DMS153 (cell line): ENCODE measurements at regions not wholly inside any gene's neighbourhood (a gene's known extent, or its start where the extent isn't known, plus 50 kb on each side); places are given as distances from the start of the nearest gene placed in this dataset.

ENCODE experiments used
- DNase-seq: peaks from one replicate; lab custom pipeline; 2025; lab: John Stamatoyannopoulos, UW

DNA sequence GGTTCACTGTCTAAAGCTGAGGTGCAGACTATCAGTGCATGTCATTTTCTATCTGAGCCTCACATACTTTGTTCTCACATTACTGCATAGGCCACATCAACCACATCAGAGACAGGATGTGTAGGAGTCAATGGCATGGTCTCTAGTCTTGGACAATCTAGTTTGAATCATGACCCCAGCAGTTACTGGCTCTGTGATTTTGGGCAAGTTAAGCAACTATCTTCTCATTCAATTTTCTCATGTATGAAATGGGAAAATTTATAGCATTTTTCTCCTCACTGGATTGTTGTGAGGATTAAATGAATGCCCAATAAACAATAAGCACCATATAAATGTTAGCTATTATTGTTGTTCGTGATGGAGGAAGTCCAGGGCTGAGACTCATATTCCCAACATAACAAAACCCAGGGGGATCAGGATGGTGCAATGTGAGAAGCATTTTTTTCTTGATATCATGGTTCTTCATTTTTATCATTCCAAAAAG, 432.6 kb downstream of the LRIG3 start:
- DNase-seq, result no peak

DNA sequence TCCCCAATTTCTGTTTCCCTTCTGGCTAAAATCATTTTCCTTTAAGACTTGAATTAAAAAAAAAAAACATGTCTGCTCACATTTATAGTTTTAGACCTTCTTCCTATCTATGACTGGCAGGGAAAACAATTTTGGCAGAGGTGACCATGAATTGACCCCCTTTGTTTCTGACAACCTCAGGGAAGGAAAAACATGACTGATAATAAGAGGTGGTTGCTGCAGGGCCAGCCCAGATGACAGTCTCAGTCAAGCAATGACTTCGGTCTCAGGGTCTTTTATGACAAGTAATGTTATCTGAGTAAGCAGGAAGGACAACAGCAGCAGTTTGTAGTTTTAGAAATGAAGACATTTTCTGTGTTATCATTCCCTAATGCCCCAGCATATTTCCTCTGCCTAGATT, 430.9 kb downstream of the LRIG3 start:
- no peak for DNase-seq

DNA sequence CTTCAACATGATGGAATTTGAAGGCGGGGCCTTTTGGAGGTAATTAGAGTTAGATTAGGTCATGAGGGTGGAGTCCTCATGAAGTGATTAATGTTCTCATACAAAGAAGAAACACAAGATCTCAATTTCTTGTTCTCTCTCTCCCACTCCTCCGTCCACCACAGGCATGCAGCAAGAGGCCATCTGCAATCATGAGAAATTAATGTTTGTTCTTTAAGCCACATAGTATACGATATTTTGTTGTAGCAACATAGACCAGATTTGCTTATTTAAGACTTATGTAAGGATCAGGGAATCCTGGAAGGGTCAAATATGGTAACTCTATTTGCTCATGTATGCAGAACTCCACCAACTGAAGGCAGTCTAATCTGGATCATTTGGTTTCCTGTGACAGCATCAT, 429.0 kb downstream of the LRIG3 start:
- DNase-seq, result no peak

DNA sequence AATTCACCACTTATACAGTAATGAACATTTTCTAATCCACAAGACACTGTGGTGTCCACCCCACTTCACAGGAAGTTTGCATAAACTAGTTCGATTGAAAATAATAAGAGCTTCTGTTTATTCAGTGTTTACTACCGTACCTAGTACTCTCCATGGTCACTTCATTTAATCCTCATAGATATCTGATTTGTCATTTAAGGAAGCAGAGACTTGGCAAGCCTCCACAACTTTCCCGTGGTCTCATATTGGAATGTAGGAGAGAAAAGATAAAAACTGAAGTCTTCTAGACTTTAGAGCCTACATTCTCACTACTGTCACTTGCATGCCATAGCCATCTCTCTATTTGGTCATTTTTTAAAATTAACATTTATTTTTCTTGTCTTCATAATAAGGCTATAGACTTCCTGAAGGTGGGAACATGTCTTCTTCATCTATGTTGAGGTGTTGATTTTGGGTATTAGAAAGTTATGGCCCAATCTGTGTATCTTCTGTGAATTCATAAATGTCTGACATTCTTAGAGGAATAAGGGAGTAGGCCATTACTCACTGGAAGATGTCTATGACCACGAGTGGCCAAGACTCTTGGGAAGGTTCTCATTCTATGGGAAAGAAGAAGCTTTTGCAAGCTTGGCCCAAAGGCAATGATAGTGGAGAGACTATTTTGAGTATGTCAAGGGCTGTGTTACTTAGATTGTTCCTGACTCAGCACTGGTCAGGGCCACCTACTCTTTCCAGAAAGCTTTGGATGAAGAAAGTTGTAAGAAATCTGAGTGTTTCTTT, 423.7 kb downstream of the LRIG3 start:
- no peak for DNase-seq

DNA sequence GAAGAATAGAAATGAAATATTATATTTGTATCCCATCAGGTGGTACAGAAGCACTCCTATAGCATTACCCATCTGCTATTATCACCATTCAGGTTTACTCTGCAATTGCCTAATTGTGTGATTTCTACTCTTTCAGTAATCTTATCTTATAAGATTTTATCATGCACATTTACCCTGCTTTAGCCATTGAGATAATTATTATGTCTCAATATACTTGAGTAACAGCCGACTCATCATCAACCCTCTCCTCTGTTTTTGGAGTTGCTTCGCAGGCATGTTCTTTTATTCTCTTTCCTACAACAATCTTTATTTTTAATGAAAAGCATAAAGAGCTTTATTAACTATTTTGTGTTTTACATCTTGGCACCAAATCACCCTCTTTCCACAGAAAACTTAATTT, 419.9 kb downstream of the LRIG3 start:
- DNase-seq, result no peak

DNA sequence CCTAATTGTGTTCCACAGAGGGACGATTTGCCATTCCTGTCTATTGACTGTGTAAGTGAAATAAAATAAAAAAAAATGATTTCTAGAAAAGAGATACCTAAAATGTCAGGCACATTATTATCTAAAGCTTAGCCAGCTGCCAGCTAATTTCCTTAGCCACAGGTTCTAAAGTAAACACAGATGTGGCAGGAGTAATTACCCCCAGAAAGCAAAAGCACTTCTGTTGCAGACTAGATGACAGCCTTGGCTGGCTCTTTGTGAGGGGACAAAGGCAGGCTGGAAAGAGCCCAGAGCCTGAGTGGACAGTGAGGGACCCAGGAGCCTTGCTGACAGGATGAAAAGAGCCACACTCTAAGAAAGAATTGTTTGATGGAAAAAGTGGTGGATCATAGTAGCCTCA, 418.1 kb downstream of the LRIG3 start:
- DNase-seq, result peak; percentile 81

DNA sequence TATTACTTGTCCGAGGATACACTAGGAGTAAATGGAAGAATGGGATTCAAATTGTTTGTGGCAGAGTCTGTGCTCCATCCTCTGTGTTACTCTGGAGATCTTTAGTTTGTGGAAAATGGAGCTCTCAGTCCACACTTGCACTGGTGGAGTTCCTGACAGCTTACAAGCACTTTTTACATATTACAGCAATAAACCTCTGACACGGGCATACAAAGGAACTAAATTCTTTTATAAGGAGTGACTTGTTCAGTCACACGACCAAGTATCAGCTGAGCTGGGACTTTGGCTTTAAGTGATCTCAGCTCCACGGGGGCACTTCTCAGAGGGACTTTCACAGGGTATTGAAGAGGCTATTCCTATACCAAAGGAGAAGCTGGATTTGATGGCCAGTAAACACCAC, 417.5 kb downstream of the LRIG3 start:
- no peak for DNase-seq

DNA sequence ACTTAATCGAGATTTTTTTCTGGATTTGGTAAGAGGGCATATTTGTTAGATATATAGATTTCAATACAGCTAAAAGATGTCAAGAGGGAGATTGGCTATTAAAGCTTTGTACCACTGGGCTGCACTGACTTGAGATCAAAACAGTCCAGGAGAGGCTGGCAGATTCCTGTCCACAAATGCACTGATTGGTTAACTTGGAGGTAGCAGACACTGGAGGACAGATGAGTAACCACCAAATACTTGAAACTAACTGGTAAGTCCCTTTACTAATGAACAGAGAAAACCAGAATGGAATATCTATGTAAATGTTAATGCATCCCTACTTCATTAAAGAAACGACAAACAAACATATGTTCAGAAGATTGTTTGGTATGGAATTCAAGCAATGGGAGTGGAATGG, 416.6 kb downstream of the LRIG3 start:
- no peak for DNase-seq

DNA sequence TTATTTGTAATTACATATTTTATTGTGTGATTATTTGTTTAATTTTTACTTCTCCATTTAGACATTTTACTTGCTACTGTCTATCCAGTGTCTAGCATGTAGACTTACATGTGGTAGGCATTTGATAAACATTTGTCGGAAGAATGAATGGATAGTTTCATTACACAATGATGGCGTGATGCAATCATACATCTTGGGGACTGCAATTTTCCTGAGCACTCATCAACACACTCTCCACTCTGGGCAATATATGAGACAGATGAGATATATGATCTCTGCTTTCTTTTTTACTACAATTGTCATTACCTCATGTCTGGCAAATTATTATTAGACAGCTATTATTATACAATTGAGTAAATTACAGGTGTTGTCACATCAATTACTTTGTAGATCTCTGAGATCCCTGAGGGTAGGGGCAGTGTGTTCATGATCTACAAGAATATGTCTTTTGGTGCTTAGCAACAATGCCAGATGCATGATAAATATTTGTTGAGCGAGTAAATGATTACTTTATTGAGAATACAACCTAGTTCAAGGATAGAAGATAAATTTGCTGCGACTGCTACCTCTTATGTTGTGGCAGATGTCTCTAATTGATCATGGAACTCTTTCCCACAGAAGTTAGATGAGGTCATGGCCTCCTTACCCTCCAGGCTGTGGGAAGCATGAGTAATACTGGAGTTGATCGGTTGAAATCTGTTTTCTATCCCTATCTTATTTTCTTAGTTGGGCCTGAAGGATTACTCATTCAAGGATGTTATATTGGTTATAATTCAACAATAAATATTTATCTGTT, 416.0 kb downstream of the LRIG3 start:
- peak; percentile 86 for DNase-seq

DNA sequence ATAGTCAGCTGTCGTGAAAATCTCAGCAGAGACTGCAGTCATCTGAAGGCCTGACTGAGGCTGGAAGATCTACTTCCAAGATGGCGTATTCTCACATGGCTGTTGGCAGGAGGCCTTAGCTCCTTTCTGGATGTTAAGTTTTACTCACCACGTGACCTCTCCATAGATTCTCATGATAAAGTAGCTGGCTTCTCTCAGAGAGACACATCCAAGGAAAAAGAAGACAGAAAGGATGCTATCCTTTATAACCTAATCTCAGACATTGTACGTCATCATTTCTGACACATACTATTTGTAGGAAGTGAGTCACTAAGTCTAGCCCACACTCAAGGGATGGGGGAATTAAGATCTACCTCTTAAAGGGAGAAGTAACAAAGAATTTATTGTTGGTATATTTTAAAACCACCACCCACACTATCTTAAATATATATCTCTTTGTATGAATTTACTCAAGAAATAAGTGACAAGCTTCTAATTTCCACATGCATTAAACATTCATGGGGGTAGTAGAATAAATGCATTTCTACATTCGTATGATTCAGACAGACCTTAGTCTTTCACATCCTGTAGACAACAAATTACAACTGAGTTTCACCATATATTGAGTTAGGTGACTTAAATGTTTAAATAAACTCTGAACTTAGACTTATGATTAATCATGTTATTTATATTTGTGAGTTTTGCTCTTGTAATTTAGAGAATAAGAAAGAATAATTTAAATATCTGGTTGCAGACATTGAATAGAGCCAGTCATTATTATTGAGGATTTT, 411.0 kb downstream of the LRIG3 start:
- DNase-seq, result no peak

DNA sequence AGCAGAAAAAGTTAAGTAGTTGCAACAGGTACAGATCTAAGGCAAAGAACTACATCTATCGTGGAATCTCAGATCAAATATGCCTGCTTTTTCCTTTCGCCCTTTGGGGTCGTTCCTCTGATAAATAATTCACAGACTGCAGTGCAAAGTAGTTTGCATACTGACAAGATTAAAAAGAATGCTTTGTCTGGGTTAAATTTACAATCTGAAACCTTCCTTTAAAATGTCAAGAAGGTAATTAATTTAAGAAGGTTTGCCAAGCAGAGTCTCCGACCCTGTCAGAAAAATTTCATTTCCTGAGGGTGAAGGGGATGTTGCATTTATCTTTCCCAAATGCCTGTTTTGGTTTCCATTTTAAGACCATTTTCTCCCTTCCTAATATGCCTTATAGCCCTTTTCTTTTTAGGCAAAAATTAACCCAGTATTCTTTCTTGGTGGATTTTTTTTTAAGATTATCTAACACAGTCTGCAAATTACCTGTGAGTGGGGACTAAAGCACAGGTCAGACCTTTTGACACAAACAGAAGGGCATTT, 406.9 kb downstream of the LRIG3 start:
- no peak for DNase-seq

DNA sequence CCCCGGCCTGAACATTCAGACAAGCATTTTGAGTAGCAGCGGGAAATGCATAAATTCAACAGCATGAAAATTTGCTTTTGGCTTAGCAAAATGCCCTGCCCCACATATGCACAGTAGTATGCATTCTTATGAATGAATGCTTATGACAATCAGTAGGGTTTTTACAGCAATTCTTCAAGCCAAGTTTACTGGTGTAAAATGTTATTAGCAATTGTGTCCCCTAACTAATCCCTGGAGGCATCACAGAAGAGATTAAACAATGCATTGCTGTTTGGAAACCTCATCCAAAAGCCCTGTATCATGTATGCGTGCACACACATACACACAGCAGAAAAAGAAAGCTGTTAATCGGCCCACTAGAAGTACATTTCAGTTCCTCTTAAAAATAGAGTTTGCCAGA, 406.5 kb downstream of the LRIG3 start:
- DNase-seq, result no peak

DNA sequence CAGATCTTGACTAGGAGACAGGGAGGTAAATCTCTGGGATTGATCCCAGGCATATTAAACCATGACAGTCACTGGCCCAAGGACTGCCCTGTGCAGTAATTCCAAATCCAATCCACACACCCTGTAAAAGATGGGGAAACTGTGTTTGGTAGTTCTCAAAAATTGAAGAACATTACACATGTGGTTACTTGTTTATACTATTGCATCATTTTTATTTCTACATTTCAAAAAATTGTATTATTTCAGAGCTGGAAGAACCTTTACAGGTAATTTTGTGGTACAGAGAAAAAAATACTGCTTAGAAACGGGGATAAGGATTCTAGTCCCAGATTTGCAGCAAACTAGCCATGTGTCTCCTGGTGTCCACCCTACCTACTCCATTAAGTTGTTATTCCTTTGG, 400.5 kb downstream of the LRIG3 start:
- no peak for DNase-seq

DNA sequence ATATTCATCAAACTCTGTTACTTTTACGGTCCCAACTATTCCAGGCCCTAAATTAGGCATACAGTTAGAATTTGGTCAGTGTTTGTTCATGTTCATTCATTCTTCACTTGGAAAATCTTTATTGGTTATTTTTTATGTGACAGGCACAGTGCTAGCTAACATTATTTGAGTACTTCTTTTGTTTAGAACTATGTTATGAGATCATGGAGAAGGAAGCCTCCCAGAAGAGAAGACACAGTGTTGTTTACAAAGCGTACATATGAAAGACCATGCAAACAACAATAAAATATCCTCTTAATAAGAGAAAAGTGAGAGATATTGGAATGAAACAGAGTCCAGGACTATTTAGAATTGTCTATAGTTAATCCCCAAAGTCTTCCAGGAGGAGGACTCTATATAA, 399.2 kb downstream of the LRIG3 start:
- no peak for DNase-seq

DNA sequence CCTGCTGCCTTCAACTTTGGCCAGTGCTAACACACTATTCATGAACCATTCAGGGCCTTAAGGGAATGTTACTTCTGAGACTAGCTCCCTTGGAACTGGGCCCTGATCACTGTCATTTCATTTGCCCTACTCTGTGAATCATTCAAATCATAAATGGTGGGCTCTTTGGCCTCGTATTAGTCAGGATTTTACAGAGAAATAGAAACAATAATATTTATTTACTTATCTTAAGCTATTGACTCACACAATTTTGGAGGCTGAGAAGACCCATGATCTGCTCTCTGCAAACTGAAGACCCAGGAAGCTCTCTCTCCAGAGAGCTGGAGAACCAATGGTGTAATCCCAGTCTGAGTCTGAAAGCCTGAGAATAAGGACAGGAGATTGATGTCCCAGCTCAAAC, 398.5 kb downstream of the LRIG3 start:
- DNase-seq, result no peak

DNA sequence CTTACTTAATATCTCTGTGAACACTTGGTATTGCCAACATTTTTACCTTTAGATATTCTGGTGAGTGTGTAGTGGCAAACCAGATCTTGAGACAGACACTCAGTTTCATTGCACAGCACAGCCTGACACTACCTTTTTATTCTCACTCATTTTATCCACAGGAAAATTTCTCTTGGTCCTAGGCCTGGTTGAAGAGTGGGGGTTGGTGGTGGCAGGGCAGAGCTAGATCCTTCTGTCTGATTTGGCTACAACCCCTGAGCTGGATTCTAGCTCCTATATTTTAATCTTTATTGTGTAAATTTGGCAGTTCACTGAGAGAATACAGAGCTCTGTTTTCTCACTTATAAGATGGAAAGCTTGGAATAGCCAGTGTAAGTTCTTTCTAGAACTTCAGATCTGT, 396.9 kb downstream of the LRIG3 start:
- DNase-seq, result no peak

DNA sequence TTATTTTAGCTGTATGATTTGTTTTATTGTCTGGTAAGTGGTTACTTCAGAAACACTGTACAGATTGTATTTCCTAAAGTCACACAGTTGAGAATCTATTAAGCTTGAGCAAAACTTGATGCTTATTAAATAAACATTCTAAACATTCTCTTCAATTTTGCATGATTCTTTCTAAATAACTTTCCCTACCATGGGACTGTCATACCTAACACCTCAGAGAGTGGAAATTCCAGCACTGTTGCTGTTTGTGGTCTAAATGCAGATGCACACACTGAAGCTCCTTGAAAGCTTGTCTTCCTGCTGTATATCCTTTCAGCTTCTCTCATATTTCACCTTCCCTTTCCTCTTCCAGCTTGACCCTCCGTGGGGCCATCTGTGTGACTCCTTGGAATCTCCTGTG, 392.0 kb downstream of the LRIG3 start:
- DNase-seq, result no peak

DNA sequence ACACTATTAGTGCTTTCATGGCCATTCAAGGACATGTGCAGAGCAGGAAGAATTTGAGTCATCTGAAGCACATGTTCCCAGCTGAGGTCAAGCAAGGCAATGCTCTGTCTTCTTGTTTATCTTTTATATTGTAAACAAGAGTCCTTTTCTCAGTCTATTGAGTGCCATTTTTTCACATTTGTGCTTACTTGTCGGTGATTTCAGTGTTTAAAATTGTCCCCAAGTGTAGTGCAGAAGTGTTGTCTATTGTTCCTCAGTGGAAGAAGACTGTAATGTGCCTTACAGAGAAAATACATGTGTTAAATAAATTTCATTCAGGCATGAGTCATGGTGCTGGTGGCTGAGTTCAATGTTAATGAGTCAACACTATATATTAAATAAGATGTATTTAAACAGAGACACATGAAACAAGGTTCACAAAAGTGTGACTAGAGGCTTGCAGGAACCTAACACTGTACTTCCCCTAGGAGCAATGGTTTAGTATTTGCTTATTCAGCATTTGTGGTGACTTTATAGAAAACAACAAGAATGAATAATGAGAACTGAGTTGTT, 391.1 kb downstream of the LRIG3 start:
- DNase-seq, result peak; percentile 46

DNA sequence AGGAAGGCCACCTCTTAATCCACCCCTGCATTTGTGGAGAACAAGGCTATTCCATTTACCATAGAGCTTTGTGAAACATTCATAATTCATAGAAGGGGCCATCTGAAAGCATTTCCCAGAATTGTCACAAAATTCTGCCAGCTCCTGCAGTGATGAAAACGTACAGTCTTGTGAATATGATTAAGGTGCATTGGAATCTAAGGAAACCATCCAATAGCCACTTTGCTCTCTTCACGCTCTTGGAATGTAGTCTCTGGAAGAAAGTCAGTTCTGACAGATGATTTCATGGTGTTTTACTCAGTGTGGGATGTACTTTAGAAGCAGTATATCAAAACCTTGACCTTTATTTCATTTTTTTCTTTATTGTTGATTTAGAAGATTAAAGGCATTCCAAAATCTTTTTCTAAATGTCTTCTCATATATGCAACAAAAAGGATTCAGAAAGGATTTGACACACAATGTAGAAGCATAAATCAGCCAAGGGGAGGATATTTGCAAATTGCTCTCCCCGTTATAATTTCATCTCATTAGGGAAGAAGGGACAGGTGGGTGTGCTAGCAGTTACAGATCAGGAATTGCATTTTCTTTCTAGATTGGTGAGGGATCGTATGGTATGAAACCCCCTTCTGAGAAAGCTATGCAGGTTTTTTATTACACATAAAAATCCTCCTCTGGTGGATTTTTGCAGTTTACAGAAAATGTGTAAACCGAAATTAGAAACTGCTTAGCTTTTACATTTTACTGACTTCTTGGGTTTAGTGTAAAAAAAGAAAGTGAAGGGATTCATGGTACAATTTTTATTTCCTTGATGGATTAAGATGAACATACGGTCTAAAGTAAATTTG, 390.2 kb downstream of the LRIG3 start:
- no peak for DNase-seq

DNA sequence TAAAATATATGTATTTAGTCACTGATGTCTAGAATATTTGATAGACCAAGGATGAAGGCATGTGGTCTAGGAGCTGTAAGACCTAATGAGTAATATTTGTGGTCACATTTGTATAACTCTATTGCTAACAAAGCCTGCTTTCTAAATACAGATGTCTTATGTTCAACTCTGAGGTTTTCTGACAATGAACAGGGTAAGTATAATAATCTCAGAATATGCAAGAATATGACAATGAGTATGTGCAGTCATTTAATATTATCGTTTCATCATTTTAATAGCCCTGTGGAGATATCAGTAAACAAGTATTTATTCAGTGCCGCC, 389.6 kb downstream of the LRIG3 start:
- DNase-seq, result no peak

DNA sequence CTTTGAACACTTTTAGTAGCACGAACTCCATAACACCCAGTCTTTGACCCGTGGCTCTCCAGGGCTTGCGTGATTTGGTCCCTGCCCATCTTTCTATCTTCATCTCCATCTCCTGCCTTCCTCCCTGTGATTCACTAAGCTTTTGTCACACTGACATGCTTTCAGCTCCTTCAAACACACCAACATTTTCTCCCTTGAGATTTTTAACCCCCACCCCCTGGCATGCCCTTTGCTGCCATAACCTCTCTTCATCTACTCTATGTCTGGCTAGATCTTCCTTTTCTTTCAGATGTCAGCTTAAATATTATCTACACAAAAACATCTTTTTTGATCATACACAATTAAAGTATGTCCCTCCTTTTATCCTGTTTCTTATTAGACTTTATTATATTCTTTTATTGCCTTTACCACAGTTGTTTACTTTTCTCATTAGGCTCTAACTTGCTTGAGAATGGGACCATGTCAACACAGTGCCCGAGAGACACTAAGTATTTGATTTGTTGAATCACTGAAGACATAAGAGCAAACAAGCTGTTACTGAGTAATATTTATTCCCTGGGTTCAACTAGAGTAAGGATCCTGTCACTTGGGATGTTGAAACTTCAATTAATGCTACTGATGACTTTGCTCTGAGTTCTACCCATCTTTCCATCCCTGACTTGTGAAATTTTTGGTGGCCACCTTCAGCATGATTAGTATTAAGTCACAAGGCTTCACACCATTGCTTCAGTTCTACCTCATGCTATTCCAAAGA, 387.3 kb downstream of the LRIG3 start:
- no peak for DNase-seq
